Heart right ventricle (tissue), 16 donors: ENCODE measurements at regions not wholly inside any gene's neighbourhood (a gene's known extent, or its start where the extent isn't known, plus 50 kb on each side); places are given as distances from the start of the nearest gene placed in this dataset.

ENCODE experiments used
- ATAC-seq, 8 donors: fragments of 200-7000 bp; cut with Tn5 transposase; one replicate each; pipeline ENCODE4 v1.9.1; 2020; ENCODE audit warnings: mild to moderate bottlenecking in 8 of 8, moderate library complexity in 8 of 8, moderate number of reproducible peaks in 1 of 8
- DNase-seq, 2 donors: peaks; one replicate each; pipeline ENCODE4 v3.0.0-alpha.2; 2020
- H3K27ac ChIP-seq, 10 donors: fragments of 200-600 bp; sonication (generic) in 2 of 10; one replicate each; pipeline versions ENCODE4 v1.5.0 to v1.8.0; 2020 to 2022; ENCODE audit warnings: mild to moderate bottlenecking in 3 of 10
- H3K27me3 ChIP-seq, 7 donors: fragments of 200-600 bp; one replicate each; pipeline ENCODE4 v1.8.0; 2021 to 2022; ENCODE audit warnings: mild to moderate bottlenecking in 2 of 7
- H3K36me3 ChIP-seq, 9 donors: fragments of 200-600 bp; sonication (generic) in 1 of 9; one replicate each; pipeline versions ENCODE4 v1.5.0 to v1.8.0; 2020 to 2022; ENCODE audit warnings: mild to moderate bottlenecking in 2 of 9
- H3K4me1 ChIP-seq, 9 donors: fragments of 200-600 bp; sonication (generic) in 1 of 9; one replicate each; pipeline versions ENCODE4 v1.5.0 to v1.8.0; 2020 to 2022; ENCODE audit warnings: mild to moderate bottlenecking in 4 of 9
- H3K4me3 ChIP-seq, 10 donors: fragments of 200-600 bp; sonication (generic) in 2 of 10; one replicate each; pipeline versions ENCODE4 v1.5.0 to v1.8.0; 2020 to 2022; ENCODE audit warnings: mild to moderate bottlenecking in 7 of 10, moderate library complexity in 2 of 10
- H3K9me3 ChIP-seq, 11 donors: fragments of 200-600 bp in 10 of 11; sonication (generic) in 2 of 11; one replicate each; pipeline versions ENCODE4 v1.5.0 to v1.8.0; 2013 to 2022; ENCODE audit warnings: mild to moderate bottlenecking in 2 of 11, control low read depth in 1 of 11, moderate library complexity in 1 of 11
- whole genome bisulfite sequencing, 2 donors: extraction: QIAGEN DNeasy Blood & Tissue Kit; methylation state at CpG; one replicate each; pipeline ENCODE4 v1.1.7; 2013; ENCODE audit warnings: inconsistent platforms in 1 of 2; 5-methylcytosine and 5-hydroxymethylcytosine counted together
- intact Hi-C, 10 donors: fragments of 100-400 bp; cut with DNase I; formaldehyde crosslinking; loops; one replicate each; pipeline versions ENCODE4 v1.11.1 to v1.14.2; 2022
- TF ChIP-seq, protein P1 (sequence below), 9 donors: fragments of 200-600 bp; sonication (generic) in 2 of 9; IDR thresholded peaks; one replicate each; pipeline versions ENCODE4 v1.5.0 to v1.8.0; 2021 to 2022; ENCODE audit warnings: antibody characterized with exemption in 9 of 9, mild to moderate bottlenecking in 5 of 9, moderate library complexity in 1 of 9
- donor health status: Arrhythmogenic right ventricular cardiomyopathy.
- donor health status: ischemic (EF 13 %, LVEDD 7.1; RV severe dilation, severe dysfunction).
- donor health status: healthy with polysubstance abuse.
- donor health status: DM: no; HTN: yes; CAD: no.
- donor health status: DM: no; HTN: no; CAD: no.
- donor health status: ischemic (EF 25% LVEDD 6.9; RV normal size, moderate dysfunction).
- donor health status: ischemic (EF 25% LVEDD 5.7; RV mildly dilated, moderate dysfunction).
- donor health status: healthy.
- donor health status: DM: yes; HTN: yes; CAD: no.
- donor health status: Ischemic cardiomyopathy.
- donor health status: ischemic (EF 35%, LVEDD 5.7; RV mildly dilated, moderate dysfunction).
- donor health status: nonischemic (EF 11% LVEDD 7.7; RV severe dilation, severe dysfunction).
- donor health status: DM: yes; HTN: yes; CAD: no.
- donor health status: PGD.
- donor health status: ischemic (EF 29% LVEDD 5.4; RV normal size, mild dysfunction).
- donor health status: nonischemic (EF 23%, LVEDD 6.1; RV moderate dilation, normal function).

DNA sequence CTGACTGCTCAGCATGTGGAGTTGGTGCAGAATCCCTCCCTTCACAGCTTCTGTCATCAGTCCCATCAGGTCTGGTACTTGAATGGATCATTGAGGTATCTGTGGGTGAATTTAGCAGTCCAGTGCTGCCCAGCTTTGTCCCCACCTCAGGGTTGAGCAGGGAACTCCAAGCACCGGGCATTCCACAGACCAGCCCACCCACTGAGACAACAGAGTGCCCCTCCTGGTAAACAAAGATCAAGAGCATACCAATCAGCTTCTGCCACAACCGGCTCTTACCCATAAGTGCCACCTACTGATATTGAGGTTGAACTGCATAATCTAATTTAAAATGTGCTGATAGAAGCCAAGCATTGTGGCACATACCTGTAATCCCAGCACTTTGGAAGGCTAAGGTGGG, 57.1 kb upstream of the FXR1 start:
- TF ChIP-seq, protein P1, sequence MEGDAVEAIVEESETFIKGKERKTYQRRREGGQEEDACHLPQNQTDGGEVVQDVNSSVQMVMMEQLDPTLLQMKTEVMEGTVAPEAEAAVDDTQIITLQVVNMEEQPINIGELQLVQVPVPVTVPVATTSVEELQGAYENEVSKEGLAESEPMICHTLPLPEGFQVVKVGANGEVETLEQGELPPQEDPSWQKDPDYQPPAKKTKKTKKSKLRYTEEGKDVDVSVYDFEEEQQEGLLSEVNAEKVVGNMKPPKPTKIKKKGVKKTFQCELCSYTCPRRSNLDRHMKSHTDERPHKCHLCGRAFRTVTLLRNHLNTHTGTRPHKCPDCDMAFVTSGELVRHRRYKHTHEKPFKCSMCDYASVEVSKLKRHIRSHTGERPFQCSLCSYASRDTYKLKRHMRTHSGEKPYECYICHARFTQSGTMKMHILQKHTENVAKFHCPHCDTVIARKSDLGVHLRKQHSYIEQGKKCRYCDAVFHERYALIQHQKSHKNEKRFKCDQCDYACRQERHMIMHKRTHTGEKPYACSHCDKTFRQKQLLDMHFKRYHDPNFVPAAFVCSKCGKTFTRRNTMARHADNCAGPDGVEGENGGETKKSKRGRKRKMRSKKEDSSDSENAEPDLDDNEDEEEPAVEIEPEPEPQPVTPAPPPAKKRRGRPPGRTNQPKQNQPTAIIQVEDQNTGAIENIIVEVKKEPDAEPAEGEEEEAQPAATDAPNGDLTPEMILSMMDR (IDR thresholded peaks at IDR 0.05) = peak in 1 of 9 donors; percentile 25
- intact Hi-C loops = no loop called here
- no peak for ATAC-seq
- peaks cover 0 to 6% (median 0%) of the 10 kb centered on the region in 7 donors for H3K27me3 ChIP-seq
- H3K4me1 ChIP-seq = no peaks in the 10 kb centered on the region
- DNase-seq = no peak
- no peak overlapping the region for H3K27ac ChIP-seq
- no peaks in the 10 kb centered on the region for H3K36me3 ChIP-seq
- H3K4me3 ChIP-seq = no peak overlapping the region
- peaks cover 0 to 23% (median 0%) of the 10 kb centered on the region in 11 donors for H3K9me3 ChIP-seq
- 9 to 13% methylated on average over 2 of the region's 2 CpGs for WGBS, 2 donors

DNA sequence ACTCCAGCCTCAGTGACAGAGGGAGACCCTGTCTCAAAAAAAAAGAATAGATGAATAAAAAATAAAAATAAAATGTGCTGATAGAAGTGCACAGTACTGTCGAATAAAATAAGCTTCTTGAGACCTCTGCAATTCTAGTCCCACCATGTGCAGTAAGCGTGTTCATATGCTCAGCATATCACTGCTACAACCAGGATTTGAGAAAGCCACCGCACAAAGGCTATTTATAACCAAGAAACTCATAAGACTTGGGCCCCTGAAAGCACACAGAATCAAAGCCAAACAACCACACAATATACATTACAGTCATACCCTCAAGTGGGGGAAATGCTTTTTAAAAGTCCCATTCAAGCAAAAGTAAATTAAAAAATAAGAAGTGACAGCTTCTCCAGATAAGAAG, 56.5 kb upstream of the FXR1 start:
- WGBS, 2 donors = 68 to 80% methylated on average over 3 of the region's 3 CpGs
- Histone ChIP-seq H3K4me1 (no peaks in the 10 kb centered on the region), H3K27me3 (peaks cover 0 to 6% (median 0%) of the 10 kb centered on the region in 7 donors), H3K27ac (no peak overlapping the region), H3K4me3 (no peak overlapping the region), H3K36me3 (no peaks in the 10 kb centered on the region), H3K9me3 (peaks cover 0 to 23% (median 0%) of the 10 kb centered on the region in 11 donors)
- TF ChIP-seq, protein P1 (IDR thresholded peaks at IDR 0.05) = no peak
- DNase-seq (no peak), ATAC-seq (no peak)
- intact Hi-C loops = no loop called here

DNA sequence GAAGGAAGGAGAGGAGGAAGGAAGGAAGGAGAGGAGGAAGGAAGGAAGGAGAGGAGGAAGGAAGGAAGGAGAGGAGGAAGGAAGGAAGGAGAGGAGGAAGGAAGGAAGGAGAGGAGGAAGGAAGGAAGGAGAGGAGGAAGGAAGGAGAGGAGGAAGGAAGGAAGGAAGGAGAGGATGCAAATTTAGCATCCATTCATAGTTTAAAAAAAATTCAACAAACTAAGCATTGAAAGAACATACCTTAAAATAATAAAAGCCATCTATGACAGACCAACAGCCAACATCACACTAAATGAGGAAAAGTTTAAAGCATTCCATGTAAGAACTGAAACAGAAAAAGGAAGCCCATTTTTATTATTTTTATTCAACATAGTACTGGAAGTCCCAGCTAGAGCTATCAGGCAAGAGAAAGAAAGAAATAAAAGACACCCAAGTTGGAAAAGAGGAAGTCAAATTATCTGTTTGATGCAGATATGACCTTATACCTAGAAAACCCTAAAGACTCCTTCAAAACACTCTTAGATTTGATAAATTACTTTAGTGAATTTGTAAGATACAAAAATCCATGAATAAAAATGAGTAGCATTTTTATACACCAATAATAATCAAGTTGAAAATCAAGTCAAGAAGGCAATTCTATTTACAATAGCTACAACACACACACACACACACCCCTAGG, 52.2 kb upstream of the FXR1 start:
- DNase-seq = no peak
- intact Hi-C loops = no loop called here
- Histone ChIP-seq H3K27ac (no peak overlapping the region), H3K36me3 (no peaks in the 10 kb centered on the region), H3K27me3 (no peaks in the 10 kb centered on the region), H3K4me1 (no peaks in the 10 kb centered on the region), H3K4me3 (no peak overlapping the region), H3K9me3 (peaks cover 0 to 23% (median 0%) of the 10 kb centered on the region in 11 donors)
- TF ChIP-seq, protein P1 (IDR thresholded peaks at IDR 0.05) = no peak
- no peak for ATAC-seq
